ENCODE measurements at regions not wholly inside any gene's neighbourhood (a gene's known extent, or its start where the extent isn't known, plus 50 kb on each side); places are given as distances from the start of the nearest gene placed in this dataset.

GRCh38 chr7:81624650-81625631, 144.9 kb downstream of the HGF start:
- H3K36me3 ChIP-seq (ENCODE audit: control insufficient read depth in 2 of 2, insufficient read depth in 1 of 2, low read length in 2 of 2), result no peaks in the 10 kb centered on the region
- POLR2A ChIA-PET, result no interaction called here

GRCh38 chr7:81624021-81624592, 145.7 kb downstream of the HGF start:
- Histone ChIP-seq H3K4me1 (ENCODE audit: control insufficient read depth, insufficient read depth, low read length) (no peaks in the 10 kb centered on the region), H3K9me3 (ENCODE audit: control insufficient read depth, insufficient read depth, low read depth, low read length) (no peaks in the 10 kb centered on the region), H3K4me3 (ENCODE audit: low read depth, low read length) (no peak overlapping the region), H3K27ac (ENCODE audit: extremely low read depth, low read depth, low read length) (no peak overlapping the region), H3K36me3 (ENCODE audit: control insufficient read depth in 2 of 2, insufficient read depth in 1 of 2, low read length in 2 of 2) (no peaks in the 10 kb centered on the region)
- TF ChIP-seq SETDB1 (IDR thresholded peaks at IDR 0.05; ENCODE audit: insufficient read length, low read length) (no peak), SP7 (tag by site-specific recombination; IDR thresholded peaks at IDR 0.05) (no peak), ZNF664 (tag by site-specific recombination; IDR thresholded peaks at IDR 0.05) (no peak)
- POLR2A ChIA-PET, result no interaction called here
- CTCF ChIA-PET, result no interaction called here

More at GRCh38 chr7:81624650-81625631, 144.9 kb downstream of the HGF start:
- no peak overlapping the region for H3K27ac ChIP-seq (ENCODE audit: extremely low read depth, low read depth, low read length)
- CTCF ChIA-PET, result no interaction called here
- H3K4me3 ChIP-seq (ENCODE audit: low read depth, low read length), result no peak overlapping the region
- H3K9me3 ChIP-seq (ENCODE audit: control insufficient read depth, insufficient read depth, low read depth, low read length), result no peaks in the 10 kb centered on the region
- no peaks in the 10 kb centered on the region for H3K4me1 ChIP-seq (ENCODE audit: control insufficient read depth, insufficient read depth, low read length)
- TF ChIP-seq ZNF362 (tag by site-specific recombination; IDR thresholded peaks at IDR 0.05) (no peak), ZNF239 (tag by site-specific recombination; IDR thresholded peaks at IDR 0.05) (no peak), ZNF692 (tag by site-specific recombination; IDR thresholded peaks at IDR 0.05) (no peak), ZNF274 (IDR thresholded peaks at IDR 0.05; ENCODE audit: low read length) (no peak), ZNF274 (tag by site-specific recombination; IDR thresholded peaks at IDR 0.05; ENCODE audit: borderline replicate concordance) (no peak), ZNF169 (tag by site-specific recombination; IDR thresholded peaks at IDR 0.05) (no peak), KLF17 (tag by site-specific recombination; IDR thresholded peaks at IDR 0.05) (no peak), ZNF548 (tag by site-specific recombination; IDR thresholded peaks at IDR 0.05) (no peak), ZNF704 (tag by site-specific recombination; IDR thresholded peaks at IDR 0.05) (no peak)

- Histone ChIP-seq H3K9me3 (ENCODE audit: control insufficient read depth, insufficient read depth, low read depth, low read length) (no peaks in the 10 kb centered on the region), H3K4me3 (ENCODE audit: low read depth, low read length) (no peak overlapping the region), H3K4me1 (ENCODE audit: control insufficient read depth, insufficient read depth, low read length) (no peaks in the 10 kb centered on the region), H3K36me3 (ENCODE audit: control insufficient read depth in 2 of 2, insufficient read depth in 1 of 2, low read length in 2 of 2) (no peaks in the 10 kb centered on the region), H3K27ac (ENCODE audit: extremely low read depth, low read depth, low read length) (no peak overlapping the region)
- ChIA-PET CTCF (no interaction called here), POLR2A (no interaction called here)
- no peak for TF ChIP-seq PATZ1 (tag by site-specific recombination; IDR thresholded peaks at IDR 0.05)
- TF ChIP-seq ZNF302 (tag by site-specific recombination; IDR thresholded peaks at IDR 0.05; ENCODE audit: low read depth), result no peak
- TF ChIP-seq ZNF324 (tag by site-specific recombination; IDR thresholded peaks at IDR 0.05), result no peak
- no peak for TF ChIP-seq ZNF501 (tag by site-specific recombination; IDR thresholded peaks at IDR 0.05)
- TF ChIP-seq ZNF366 (tag by site-specific recombination; conservative IDR thresholded peaks at IDR 0.05), result no peak
- no peak for TF ChIP-seq ZNF23 (tag by site-specific recombination; IDR thresholded peaks at IDR 0.05; ENCODE audit: borderline replicate concordance)
- no peak for TF ChIP-seq TRIM28 (IDR thresholded peaks at IDR 0.05; ENCODE audit: borderline replicate concordance, low read length)
- TF ChIP-seq ZEB2 (tag by site-specific recombination; IDR thresholded peaks at IDR 0.05), result no peak
- no peak for TF ChIP-seq ZNF433 (tag by site-specific recombination; IDR thresholded peaks at IDR 0.05; ENCODE audit: low read depth)
- no peak for TF ChIP-seq ZNF529 (tag by site-specific recombination; IDR thresholded peaks at IDR 0.05; ENCODE audit: insufficient replicate concordance)
- no peak for TF ChIP-seq ZNF184 (tag by site-specific recombination; IDR thresholded peaks at IDR 0.05)
- TF ChIP-seq GFI1B (tag by site-specific recombination; IDR thresholded peaks at IDR 0.05), result no peak
Observed at GRCh38 chr7:81623251-81623855, 146.5 kb downstream of the HGF start.
